GM03348 (cell line): ENCODE measurements at regions not wholly inside any gene's neighbourhood (a gene's known extent, or its start where the extent isn't known, plus 50 kb on each side); places are given as distances from the start of the nearest gene placed in this dataset.
A peak's percentile ranks its signal among the peaks of the same experiment; 100 is the strongest.

Source experiments
- DNase-seq: peaks from one replicate; pipeline ENCODE4 v3.0.0; 2012; ENCODE audit warnings: low spot score

GRCh38 chrX:16445166-16445752 is 204.7 kb upstream of the S100G start:
- DNase-seq: peak; percentile 26

- DNase-seq: no peak
Measured at GRCh38 chrX:16451334-16451733, 198.6 kb upstream of the S100G start.

- peak; percentile 13 for DNase-seq
Measured at GRCh38 chrX:16454926-16455325, 195.0 kb upstream of the S100G start.

- peak; percentile 19 for DNase-seq
Measured at GRCh38 chrX:16457239-16457638, 192.7 kb upstream of the S100G start.

- no peak for DNase-seq
Measured at GRCh38 chrX:16458208-16458607, 191.8 kb upstream of the S100G start.

GRCh38 chrX:16459008-16459407 is 190.9 kb upstream of the S100G start:
- no peak for DNase-seq

GRCh38 chrX:16461968-16462367 is 188.0 kb upstream of the S100G start:
- no peak for DNase-seq

GRCh38 chrX:16462912-16463311 is 187.0 kb upstream of the S100G start:
- DNase-seq: peak; percentile 64

GRCh38 chrX:16464369-16464768 is 185.6 kb upstream of the S100G start:
- DNase-seq: no peak

GRCh38 chrX:16465081-16465876 is 184.7 kb upstream of the S100G start:
- DNase-seq: no peak

GRCh38 chrX:16466640-16467432 is 183.1 kb upstream of the S100G start:
- DNase-seq: peak; percentile 15

- no peak for DNase-seq
Measured at GRCh38 chrX:16469870-16470269, 180.1 kb upstream of the S100G start.

- DNase-seq: no peak
Measured at GRCh38 chrX:16472345-16472744, 177.6 kb upstream of the S100G start.

- no peak for DNase-seq
Measured at GRCh38 chrX:16474511-16474910, 175.4 kb upstream of the S100G start.

GRCh38 chrX:16476009-16476408 is 173.9 kb upstream of the S100G start:
- DNase-seq: no peak

- DNase-seq: no peak
Measured at GRCh38 chrX:16476692-16477091, 173.3 kb upstream of the S100G start.

GRCh38 chrX:16479206-16479869 is 170.6 kb upstream of the S100G start:
- DNase-seq: no peak

GRCh38 chrX:16480049-16480448 is 169.9 kb upstream of the S100G start:
- no peak for DNase-seq

- peak; percentile 62 for DNase-seq
Measured at GRCh38 chrX:16484338-16484737, 165.6 kb upstream of the S100G start.

GRCh38 chrX:16487620-16488385 is 162.2 kb upstream of the S100G start:
- no peak for DNase-seq

- DNase-seq: no peak
Measured at GRCh38 chrX:16488959-16489358, 161.0 kb upstream of the S100G start.

- DNase-seq: no peak
Measured at GRCh38 chrX:16491461-16491860, 158.5 kb upstream of the S100G start.
